HEK293 (cell line): ENCODE measurements at regions not wholly inside any gene's neighbourhood (a gene's known extent, or its start where the extent isn't known, plus 50 kb on each side); places are given as distances from the start of the nearest gene placed in this dataset.

Experiments
- CTCF ChIA-PET: fragments of 350-600 bp; formaldehyde crosslinking; extraction: SDS; loops from one replicate; lab custom pipeline; 2021; ENCODE audit warnings: antibody characterized with exemption; lab: Yijun Ruan, JAX
- POLR2A ChIA-PET: fragments of 300-600 bp; formaldehyde crosslinking; extraction: SDS; loops from one replicate; lab custom pipeline; 2020; ENCODE audit warnings: antibody characterized with exemption, inconsistent platforms; lab: Yijun Ruan, JAX
- H3K27ac ChIP-seq: fragments of 200-500 bp; sonication (Bioruptor generic); 2 replicates; pipeline ENCODE4 v1.5.1; 2014; ENCODE audit warnings: low read depth, low read length, control low read depth, inconsistent platforms; ENCODE audit errors: extremely low read depth
- H3K36me3 ChIP-seq, 2 experiments: fragments of 200-500 bp in 1 of 2; sonication (Bioruptor generic) in 1 of 2; 1 replicate in 1 of 2; 2 replicates in 1 of 2; pipeline ENCODE4 v1.5.1; 2014 to 2017; ENCODE audit warnings: inconsistent platforms in 2 of 2, low read length in 2 of 2; ENCODE audit not compliant: control insufficient read depth in 2 of 2, insufficient read depth in 1 of 2
- H3K4me1 ChIP-seq: fragments of 200-500 bp; sonication (Bioruptor generic); 2 replicates; pipeline ENCODE4 v1.5.1; 2014; ENCODE audit warnings: mild to moderate bottlenecking, low read length, inconsistent platforms; ENCODE audit not compliant: control insufficient read depth, insufficient read depth
- H3K4me3 ChIP-seq: 2 replicates; pipeline ENCODE4 v1.5.1; 2011; ENCODE audit warnings: low read depth, mild to moderate bottlenecking, control low read depth, low read length, moderate library complexity
- H3K9me3 ChIP-seq: fragments of 200-500 bp; sonication (Bioruptor generic); 2 replicates; pipeline ENCODE4 v1.5.1; 2014; ENCODE audit warnings: low read depth, low read length, inconsistent platforms; ENCODE audit not compliant: control insufficient read depth, insufficient read depth
- HIC1 ChIP-seq: fragments of 450-650 bp; formaldehyde crosslinking; IDR thresholded peaks from 2 replicates; pipeline ENCODE4 v1.5.1; 2016; ENCODE audit warnings: missing biosample characterization, missing genetic modification characterization
- KLF1 ChIP-seq: fragments of 450-650 bp; formaldehyde crosslinking; IDR thresholded peaks from 2 replicates; pipeline ENCODE4 v1.5.1; 2016; ENCODE audit warnings: missing biosample characterization, missing genetic modification characterization
- KLF10 ChIP-seq: fragments of 450-650 bp; IDR thresholded peaks from 2 replicates; pipeline ENCODE4 v1.5.1; 2018; ENCODE audit warnings: missing biosample characterization, mild to moderate bottlenecking, missing genetic modification characterization
- KLF16 ChIP-seq: fragments of 450-650 bp; formaldehyde crosslinking; IDR thresholded peaks from 2 replicates; pipeline ENCODE4 v1.5.1; 2017; ENCODE audit warnings: missing biosample characterization, missing genetic modification characterization
- MZF1 ChIP-seq: fragments of 450-650 bp; formaldehyde crosslinking; IDR thresholded peaks from 2 replicates; pipeline ENCODE4 v1.5.1; 2017; ENCODE audit warnings: missing biosample characterization, missing genetic modification characterization, borderline replicate concordance
- ZBTB17 ChIP-seq: fragments of 450-650 bp; formaldehyde crosslinking; IDR thresholded peaks from 2 replicates; pipeline ENCODE4 v1.5.1; 2016; ENCODE audit warnings: missing biosample characterization, missing genetic modification characterization
- ZBTB21 ChIP-seq: fragments of 450-650 bp; formaldehyde crosslinking; IDR thresholded peaks from 2 replicates; pipeline ENCODE4 v1.5.1; 2017; ENCODE audit warnings: missing biosample characterization, missing genetic modification characterization
- ZBTB8A ChIP-seq: fragments of 450-650 bp; formaldehyde crosslinking; IDR thresholded peaks from 2 replicates; pipeline ENCODE4 v1.5.1; 2016; ENCODE audit warnings: missing biosample characterization, missing genetic modification characterization
- ZFHX2 ChIP-seq: fragments of 450-650 bp; formaldehyde crosslinking; conservative IDR thresholded peaks from 2 replicates; pipeline ENCODE4 v1.5.1; 2016; ENCODE audit warnings: missing biosample characterization, missing genetic modification characterization
- ZNF175 ChIP-seq: fragments of 450-650 bp; formaldehyde crosslinking; IDR thresholded peaks from 2 replicates; pipeline ENCODE4 v1.5.1; 2016; ENCODE audit warnings: missing biosample characterization, missing genetic modification characterization
- ZNF2 ChIP-seq: fragments of 450-650 bp; formaldehyde crosslinking; IDR thresholded peaks from 2 replicates; pipeline ENCODE4 v1.5.1; 2016; ENCODE audit warnings: missing biosample characterization, missing genetic modification characterization
- ZNF24 ChIP-seq: fragments of 450-650 bp; formaldehyde crosslinking; IDR thresholded peaks from 2 replicates; pipeline ENCODE4 v1.5.1; 2016; ENCODE audit warnings: missing biosample characterization, missing genetic modification characterization
- ZNF341 ChIP-seq: fragments of 450-650 bp; formaldehyde crosslinking; IDR thresholded peaks from 2 replicates; pipeline ENCODE4; 2016; ENCODE audit warnings: low read depth, missing biosample characterization, missing genetic modification characterization
- ZNF404 ChIP-seq: fragments of 450-650 bp; formaldehyde crosslinking; IDR thresholded peaks from 2 replicates; pipeline ENCODE4 v1.5.1; 2017; ENCODE audit warnings: missing biosample characterization, missing genetic modification characterization
- ZNF596 ChIP-seq: fragments of 450-650 bp; IDR thresholded peaks from 2 replicates; pipeline ENCODE4 v1.5.0; 2018; ENCODE audit warnings: missing biosample characterization, mild to moderate bottlenecking, missing genetic modification characterization, moderate library complexity
- ZNF629 ChIP-seq: fragments of 450-650 bp; formaldehyde crosslinking; IDR thresholded peaks from 2 replicates; pipeline ENCODE4 v1.5.1; 2017; ENCODE audit warnings: missing biosample characterization, missing genetic modification characterization
- ZNF76 ChIP-seq: fragments of 450-650 bp; formaldehyde crosslinking; IDR thresholded peaks from 2 replicates; pipeline ENCODE4; 2016; ENCODE audit warnings: low read depth, missing biosample characterization, missing genetic modification characterization, borderline replicate concordance
- ZNF792 ChIP-seq: fragments of 450-650 bp; formaldehyde crosslinking; IDR thresholded peaks from 2 replicates; pipeline ENCODE4 v1.5.1; 2016; ENCODE audit warnings: missing biosample characterization, missing genetic modification characterization
- ZNF830 ChIP-seq: fragments of 450-650 bp; IDR thresholded peaks from 2 replicates; pipeline ENCODE4 v1.5.0; 2018; ENCODE audit warnings: missing biosample characterization, missing genetic modification characterization, low read depth, mild to moderate bottlenecking, moderate library complexity
- ZNF837 ChIP-seq: fragments of 450-650 bp; formaldehyde crosslinking; IDR thresholded peaks from 2 replicates; pipeline ENCODE4 v1.5.1; 2016; ENCODE audit warnings: missing biosample characterization, missing genetic modification characterization

GRCh38 chr11:109029927-109030326 lies 365.1 kb downstream of the DDX10 start:
- no peak for TF ChIP-seq ZBTB8A (tag by site-specific recombination)
- ChIA-PET POLR2A (no interaction called here), CTCF (interaction anchor here (0.6 kb wide), 1 partner anchor 458 kb away, joined by 4 read pairs; no protein-coding TSS in a partner anchor)
- H3K27ac ChIP-seq = no peak overlapping the region
- no peaks in the 10 kb centered on the region for H3K36me3 ChIP-seq
- no peak overlapping the region for H3K4me3 ChIP-seq
- no peaks in the 10 kb centered on the region for H3K4me1 ChIP-seq
- H3K9me3 ChIP-seq = no peaks in the 10 kb centered on the region

GRCh38 chr11:109033627-109034338 lies 368.9 kb downstream of the DDX10 start:
- no peak overlapping the region for H3K27ac ChIP-seq
- no peak for TF ChIP-seq ZNF2 (tag by site-specific recombination)
- TF ChIP-seq ZNF830 (tag by site-specific recombination) = no peak
- TF ChIP-seq KLF10 (tag by site-specific recombination) = no peak
- TF ChIP-seq ZNF175 (tag by site-specific recombination) = no peak
- TF ChIP-seq ZNF404 (tag by site-specific recombination) = no peak
- TF ChIP-seq MZF1 = no peak
- no peak for TF ChIP-seq ZNF341 (tag by site-specific recombination)
- TF ChIP-seq KLF1 = no peak
- TF ChIP-seq ZNF629 (tag by site-specific recombination) = no peak
- no peaks in the 10 kb centered on the region for H3K4me1 ChIP-seq
- no peak overlapping the region for H3K4me3 ChIP-seq
- no peaks in the 10 kb centered on the region for H3K36me3 ChIP-seq
- no peaks in the 10 kb centered on the region for H3K9me3 ChIP-seq
- ChIA-PET POLR2A (no interaction called here), CTCF (no interaction called here)

GRCh38 chr11:109034339-109034696 lies 369.4 kb downstream of the DDX10 start:
- TF ChIP-seq ZNF596 (tag by site-specific recombination) (no peak), ZNF792 (tag by site-specific recombination) (no peak), ZBTB21 (tag by site-specific recombination) (no peak), ZFHX2 (no peak), ZBTB17 (tag by site-specific recombination) (no peak), ZNF76 (tag by site-specific recombination) (no peak), HIC1 (no peak), ZNF24 (no peak), KLF16 (tag by site-specific recombination) (no peak), KLF10 (tag by site-specific recombination) (no peak), ZNF837 (tag by site-specific recombination) (no peak)
- TF ChIP-seq, all 188 proteins: peak for 0
- Histone ChIP-seq H3K4me1 (no peaks in the 10 kb centered on the region), H3K4me3 (no peak overlapping the region), H3K36me3 (no peaks in the 10 kb centered on the region), H3K27ac (no peak overlapping the region), H3K9me3 (no peaks in the 10 kb centered on the region)
- CTCF ChIA-PET = no interaction called here
- POLR2A ChIA-PET = no interaction called here
